ENCODE measurements at regions not wholly inside any gene's neighbourhood (a gene's known extent, or its start where the extent isn't known, plus 50 kb on each side); places are given as distances from the start of the nearest gene placed in this dataset.
"Not testable (repeated sequence)": the region's sequence is repeated elsewhere in the genome, so short reads cannot be mapped to it uniquely, and the experiment has no call there.

DNA sequence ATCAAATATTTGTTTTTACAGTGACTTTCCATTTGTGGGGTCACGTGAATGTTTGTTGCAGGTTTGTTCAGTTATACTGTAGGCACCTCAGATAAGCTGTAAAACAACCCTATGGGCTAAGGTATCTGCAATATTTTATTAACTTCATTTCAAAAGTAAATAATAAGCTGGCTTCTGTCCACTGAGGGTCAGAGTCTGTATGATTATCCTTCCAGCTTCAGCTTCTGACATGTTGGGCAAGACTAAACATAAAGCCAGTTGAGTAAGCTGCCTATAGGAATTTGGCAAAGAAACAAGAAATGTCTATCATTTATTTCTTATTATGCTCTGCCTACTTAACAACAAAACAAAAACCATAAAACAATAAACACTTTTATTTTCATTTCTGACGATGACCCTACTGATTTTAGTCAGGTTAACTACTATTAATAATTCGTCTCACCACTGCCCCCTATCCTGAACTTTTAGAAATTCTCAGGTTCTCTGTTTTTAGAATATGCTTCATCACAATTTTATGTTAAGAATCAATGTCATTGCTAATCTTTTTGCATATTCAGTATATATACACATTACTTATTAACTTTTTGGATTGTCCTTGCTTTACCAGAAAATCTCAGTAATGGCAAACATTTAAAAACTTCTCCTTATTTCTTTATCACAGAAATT lies 413.6 kb upstream of the ADAMTSL1 start:
- no peaks in the 10 kb centered on the region for H3K27me3 ChIP-seq
- no peaks in the 10 kb centered on the region for H3K4me1 ChIP-seq
- no peak overlapping the region for H3K4me3 ChIP-seq
- no peaks in the 10 kb centered on the region for H3K36me3 ChIP-seq
- no peak for DNase-seq
- ATAC-seq = no peak
- H3K27ac ChIP-seq = no peak overlapping the region
- intact Hi-C loops (cut with DNase I) = no loop called here
- TF ChIP-seq, protein P1, sequence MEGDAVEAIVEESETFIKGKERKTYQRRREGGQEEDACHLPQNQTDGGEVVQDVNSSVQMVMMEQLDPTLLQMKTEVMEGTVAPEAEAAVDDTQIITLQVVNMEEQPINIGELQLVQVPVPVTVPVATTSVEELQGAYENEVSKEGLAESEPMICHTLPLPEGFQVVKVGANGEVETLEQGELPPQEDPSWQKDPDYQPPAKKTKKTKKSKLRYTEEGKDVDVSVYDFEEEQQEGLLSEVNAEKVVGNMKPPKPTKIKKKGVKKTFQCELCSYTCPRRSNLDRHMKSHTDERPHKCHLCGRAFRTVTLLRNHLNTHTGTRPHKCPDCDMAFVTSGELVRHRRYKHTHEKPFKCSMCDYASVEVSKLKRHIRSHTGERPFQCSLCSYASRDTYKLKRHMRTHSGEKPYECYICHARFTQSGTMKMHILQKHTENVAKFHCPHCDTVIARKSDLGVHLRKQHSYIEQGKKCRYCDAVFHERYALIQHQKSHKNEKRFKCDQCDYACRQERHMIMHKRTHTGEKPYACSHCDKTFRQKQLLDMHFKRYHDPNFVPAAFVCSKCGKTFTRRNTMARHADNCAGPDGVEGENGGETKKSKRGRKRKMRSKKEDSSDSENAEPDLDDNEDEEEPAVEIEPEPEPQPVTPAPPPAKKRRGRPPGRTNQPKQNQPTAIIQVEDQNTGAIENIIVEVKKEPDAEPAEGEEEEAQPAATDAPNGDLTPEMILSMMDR (IDR thresholded peaks at IDR 0.05) = no peak
- H3K9me3 ChIP-seq = no peaks in the 10 kb centered on the region

- no peak for ATAC-seq
- DNase-seq = no peak
- Histone ChIP-seq H3K4me3 (no peak overlapping the region), H3K27me3 (no peaks in the 10 kb centered on the region), H3K27ac (no peak overlapping the region), H3K4me1 (no peaks in the 10 kb centered on the region), H3K9me3 (no peaks in the 10 kb centered on the region), H3K36me3 (no peaks in the 10 kb centered on the region)
- TF ChIP-seq, protein P1 (IDR thresholded peaks at IDR 0.05) = no peak
- intact Hi-C loops (cut with DNase I) = no loop called here
Measured at GRCh38 chr9:18061332-18061731, 412.6 kb upstream of the ADAMTSL1 start.

DNA sequence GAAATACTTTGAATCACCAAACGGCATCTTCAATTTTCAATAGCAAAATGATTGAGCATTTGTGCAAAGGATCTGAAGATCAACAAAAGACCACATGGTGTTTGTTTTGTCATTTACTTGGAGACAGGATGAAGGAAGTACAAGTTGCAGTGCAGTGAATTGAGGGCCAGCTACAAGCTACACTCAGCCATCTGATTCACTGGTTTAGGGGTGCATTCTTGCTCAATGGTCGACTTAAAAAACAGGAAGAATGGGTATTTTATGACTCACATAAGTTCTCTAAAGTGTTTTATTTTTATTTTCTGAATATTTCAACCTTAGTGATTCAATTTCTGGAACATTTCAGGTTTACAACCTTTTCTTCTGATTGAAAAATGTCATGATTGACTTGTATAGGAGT lies 412.1 kb upstream of the ADAMTSL1 start:
- intact Hi-C loops (cut with DNase I) = no loop called here
- TF ChIP-seq, protein P1 (IDR thresholded peaks at IDR 0.05) = no peak
- Histone ChIP-seq H3K9me3 (no peaks in the 10 kb centered on the region), H3K36me3 (no peaks in the 10 kb centered on the region), H3K4me3 (no peak overlapping the region), H3K4me1 (no peaks in the 10 kb centered on the region), H3K27me3 (no peaks in the 10 kb centered on the region), H3K27ac (no peak overlapping the region)
- ATAC-seq (no peak), DNase-seq (no peak)

DNA sequence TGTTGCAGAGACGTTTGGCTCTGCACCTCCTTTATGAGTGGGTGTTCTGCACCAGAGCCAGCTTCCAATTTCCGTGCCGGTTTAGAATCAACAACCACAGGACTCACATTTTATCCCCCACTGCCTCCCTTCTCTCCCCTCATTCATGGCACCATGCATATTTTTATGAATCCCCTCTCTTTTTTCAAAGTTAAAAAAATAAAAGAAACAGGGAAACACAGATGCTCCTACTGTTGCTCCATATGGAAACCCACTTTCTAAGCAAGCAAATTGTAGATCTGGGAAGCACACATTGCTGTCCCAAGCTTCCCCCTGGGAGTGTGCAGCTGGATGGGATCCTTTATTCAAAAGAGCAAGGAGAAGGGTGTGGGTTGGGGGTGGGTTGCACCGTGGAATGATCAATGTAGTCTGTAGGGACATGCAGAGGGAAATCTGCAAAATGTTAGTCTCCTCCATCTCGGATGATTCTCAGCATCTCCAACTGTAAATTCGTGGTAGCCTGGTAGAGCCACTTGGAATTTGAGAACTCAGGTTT lies 410.0 kb upstream of the ADAMTSL1 start:
- H3K36me3 ChIP-seq = no peaks in the 10 kb centered on the region
- H3K4me1 ChIP-seq = no peaks in the 10 kb centered on the region
- no peak overlapping the region for H3K27ac ChIP-seq
- no peak for ATAC-seq
- no peak overlapping the region for H3K4me3 ChIP-seq
- H3K9me3 ChIP-seq = no peaks in the 10 kb centered on the region
- intact Hi-C loops (cut with DNase I) = no loop called here
- H3K27me3 ChIP-seq = no peaks in the 10 kb centered on the region
- TF ChIP-seq, protein P1 (IDR thresholded peaks at IDR 0.05) = no peak
- DNase-seq = no peak

- intact Hi-C loops (cut with DNase I) = not testable (repeated sequence)
Measured at GRCh38 chr9:18066608-18067007, 407.3 kb upstream of the ADAMTSL1 start.

DNA sequence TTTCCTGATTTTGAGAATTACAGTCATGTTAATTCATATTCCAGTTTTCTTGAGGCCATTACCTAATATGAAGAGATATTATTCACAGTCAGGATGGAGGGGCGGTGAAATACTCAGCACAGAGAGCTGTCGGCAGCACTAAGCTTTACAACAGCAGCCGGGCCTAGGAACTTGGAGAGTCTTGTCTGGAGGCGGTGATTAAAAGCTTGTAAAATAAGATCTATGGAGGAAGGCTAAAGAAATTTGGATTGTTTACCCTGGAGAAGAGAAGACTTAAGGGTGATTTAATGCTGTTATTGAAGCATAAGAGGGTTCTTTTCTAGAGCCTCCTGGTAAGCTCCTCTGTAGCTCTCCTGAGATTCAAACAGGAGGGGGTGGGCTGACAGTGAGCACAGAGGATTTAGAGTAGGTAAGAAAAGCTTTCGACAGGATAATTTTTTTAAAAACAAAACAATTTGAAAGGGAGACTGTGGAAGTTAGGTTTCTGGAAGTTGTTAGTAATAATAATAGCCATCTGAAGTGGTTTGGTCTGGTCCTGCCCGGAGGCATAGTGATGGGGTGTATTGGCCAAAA lies 406.3 kb upstream of the ADAMTSL1 start:
- DNase-seq (no peak), ATAC-seq (no peak)
- H3K4me1 ChIP-seq = no peaks in the 10 kb centered on the region
- H3K36me3 ChIP-seq = no peaks in the 10 kb centered on the region
- H3K27me3 ChIP-seq = no peaks in the 10 kb centered on the region
- intact Hi-C loops (cut with DNase I) = no loop called here
- no peak overlapping the region for H3K4me3 ChIP-seq
- TF ChIP-seq, protein P1 (IDR thresholded peaks at IDR 0.05) = no peak
- no peaks in the 10 kb centered on the region for H3K9me3 ChIP-seq
- H3K27ac ChIP-seq = no peak overlapping the region

More at GRCh38 chr9:18066608-18067007, 407.3 kb upstream of the ADAMTSL1 start:
- H3K4me1 ChIP-seq, ATAC-seq, DNase-seq, H3K4me3 ChIP-seq, H3K9me3 ChIP-seq, H3K27ac ChIP-seq, H3K27me3 ChIP-seq, H3K36me3 ChIP-seq: not testable (repeated sequence)
